ENCODE measurements at regions not wholly inside any gene's neighbourhood (a gene's known extent, or its start where the extent isn't known, plus 50 kb on each side); places are given as distances from the start of the nearest gene placed in this dataset.
"Not testable (repeated sequence)": the region's sequence is repeated elsewhere in the genome, so short reads cannot be mapped to it uniquely, and the experiment has no call there.

DNA sequence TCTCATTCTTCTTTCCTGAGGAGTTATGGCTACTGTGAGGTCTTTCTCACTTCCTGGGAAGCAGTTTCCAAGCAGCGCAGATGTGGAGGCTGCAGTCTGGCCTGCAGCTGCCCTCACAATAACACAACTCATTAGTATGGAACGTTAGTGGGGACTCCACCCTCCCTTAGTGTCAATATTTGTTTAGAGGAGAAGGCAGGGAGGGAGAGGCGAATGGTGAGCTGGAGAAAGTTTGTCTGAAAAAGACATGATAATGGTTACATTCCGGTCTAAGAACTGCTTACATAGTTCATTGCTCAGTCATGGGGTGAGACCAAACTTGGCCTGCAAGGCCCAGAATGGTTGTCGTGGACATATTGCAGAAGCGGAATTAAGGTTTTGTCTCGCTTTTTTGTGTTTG is 170.2 kb downstream of the HS3ST3B1 start:
- no peak for DNase-seq (ENCODE audit: low read depth)

DNA sequence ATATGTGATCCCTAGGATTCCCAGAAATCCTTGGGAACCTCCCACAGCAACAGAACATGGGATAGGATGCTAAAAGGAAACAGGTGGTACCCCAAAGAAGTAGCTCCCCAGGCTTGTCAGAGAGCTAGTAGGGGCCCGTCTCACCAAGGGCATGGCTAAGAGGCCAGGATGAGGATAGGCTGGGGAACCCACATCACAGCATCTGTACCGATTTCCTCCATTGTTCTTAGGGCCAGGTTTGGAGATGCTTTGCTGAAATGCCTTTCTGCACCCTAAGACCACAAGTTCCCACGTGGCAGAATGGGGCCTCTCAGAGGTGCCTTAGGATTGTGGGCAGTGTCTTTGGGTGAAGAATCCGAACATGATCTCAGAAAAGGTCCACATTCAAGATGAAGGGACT is 169.5 kb downstream of the HS3ST3B1 start:
- DNase-seq (ENCODE audit: low read depth), result no peak

DNA sequence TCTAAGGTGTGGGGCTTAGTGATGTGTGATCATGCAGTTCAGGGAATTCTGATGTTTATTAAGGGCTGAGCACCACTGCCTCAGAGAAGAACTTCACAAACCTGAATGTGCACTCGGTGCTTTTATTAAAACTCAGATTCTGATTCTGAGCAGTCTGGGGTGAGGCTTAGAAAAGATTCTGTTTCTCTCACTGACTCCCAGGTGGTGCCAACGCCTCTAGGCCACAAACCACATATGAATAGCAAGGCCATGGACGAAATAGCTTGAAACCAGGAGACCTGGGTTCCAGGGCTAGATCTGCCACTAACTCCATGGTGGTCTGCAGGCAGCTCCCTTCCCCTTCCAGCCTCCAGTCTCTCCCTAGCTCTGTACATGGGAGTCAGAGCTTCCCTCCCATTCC is 169.1 kb downstream of the HS3ST3B1 start:
- DNase-seq (ENCODE audit: low read depth), result no peak

DNA sequence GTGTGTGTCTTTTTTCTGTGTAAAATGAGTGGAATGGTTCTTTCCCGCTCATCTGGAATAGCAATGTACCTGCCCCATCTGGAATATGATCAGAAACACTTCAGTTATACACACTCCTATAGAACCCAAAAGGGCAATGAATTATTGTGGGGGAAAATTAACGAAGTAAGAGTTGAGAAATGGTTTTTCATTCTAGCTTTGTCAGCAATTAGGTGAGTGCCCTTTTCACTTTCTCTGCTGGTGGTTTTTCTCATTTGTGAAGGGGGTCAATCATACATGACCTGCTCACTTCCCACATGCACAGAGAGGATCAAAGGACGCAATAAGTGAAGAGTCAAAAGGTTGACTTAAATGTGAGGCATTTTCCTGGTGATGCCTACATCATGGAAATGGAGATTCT is 168.0 kb downstream of the HS3ST3B1 start:
- DNase-seq (ENCODE audit: low read depth), result no peak

DNA sequence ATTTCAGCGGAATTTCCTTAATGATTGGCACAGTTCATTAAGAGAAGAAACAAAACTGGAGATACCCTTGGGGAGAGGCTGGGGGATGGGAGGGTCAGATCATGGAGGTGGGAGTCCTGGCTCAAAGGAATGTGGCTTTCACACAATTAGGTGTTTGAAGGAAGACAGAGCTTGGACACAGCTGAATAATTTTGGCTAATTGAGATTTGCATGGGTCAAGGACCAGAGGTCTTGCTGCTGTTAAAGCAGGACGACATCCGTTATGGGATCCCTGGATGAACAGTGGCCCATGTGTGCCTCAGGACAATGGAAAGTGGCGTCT is 160.3 kb downstream of the HS3ST3B1 start:
- no peak for DNase-seq (ENCODE audit: low read depth)

DNA sequence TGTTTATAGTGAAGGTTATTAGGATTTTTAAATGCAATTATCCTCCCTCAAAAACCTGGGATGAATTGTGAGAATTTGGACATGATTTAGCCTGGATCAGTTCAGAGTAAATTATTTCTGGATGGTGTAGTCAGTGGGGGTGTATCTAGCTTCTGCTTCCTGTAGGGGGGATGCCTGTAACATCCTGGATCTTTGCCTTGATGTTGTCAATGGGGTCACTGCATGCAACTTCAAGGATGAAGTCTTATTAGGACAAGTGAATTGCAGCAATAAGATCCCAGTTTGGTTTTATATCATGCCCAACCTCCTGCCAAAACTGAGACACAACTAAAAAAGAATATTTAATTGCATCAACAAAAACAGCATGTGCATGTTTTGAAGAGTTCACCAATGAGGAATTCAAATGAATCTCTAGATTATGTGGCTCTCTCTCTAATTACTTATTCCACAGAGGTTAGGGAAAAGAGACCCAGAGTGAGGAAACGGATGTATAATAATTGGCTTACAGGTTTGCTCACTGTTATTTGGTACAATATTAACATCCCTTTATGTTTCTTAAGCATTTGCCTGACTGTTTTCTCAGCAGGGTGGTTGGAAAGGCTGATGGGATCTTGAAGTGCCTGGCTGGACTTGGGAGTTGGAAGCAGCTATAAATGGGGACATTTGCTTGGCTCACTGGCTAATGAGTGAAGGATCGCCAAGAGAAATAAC is 159.8 kb downstream of the HS3ST3B1 start:
- no peak for DNase-seq (ENCODE audit: low read depth)

DNA sequence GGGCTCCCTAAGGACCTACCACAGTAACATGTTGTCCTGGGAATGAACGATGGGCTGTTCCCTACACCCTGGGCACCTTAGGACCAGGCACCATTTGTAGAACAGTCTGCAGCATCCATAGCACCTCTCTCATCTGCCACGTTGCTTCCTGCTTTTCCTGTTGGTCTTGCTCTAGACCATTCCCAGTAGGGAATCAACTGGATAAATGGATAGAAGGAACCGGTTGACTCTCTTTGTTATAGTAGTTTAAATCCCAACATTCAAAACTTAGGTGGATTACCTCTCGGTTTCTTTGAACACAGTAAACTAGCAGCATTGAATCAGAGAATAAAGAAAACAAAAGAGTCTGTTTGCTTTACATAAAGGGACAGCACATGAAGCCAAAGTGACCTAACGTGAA is 159.1 kb downstream of the HS3ST3B1 start:
- no peak for DNase-seq (ENCODE audit: low read depth)

DNA sequence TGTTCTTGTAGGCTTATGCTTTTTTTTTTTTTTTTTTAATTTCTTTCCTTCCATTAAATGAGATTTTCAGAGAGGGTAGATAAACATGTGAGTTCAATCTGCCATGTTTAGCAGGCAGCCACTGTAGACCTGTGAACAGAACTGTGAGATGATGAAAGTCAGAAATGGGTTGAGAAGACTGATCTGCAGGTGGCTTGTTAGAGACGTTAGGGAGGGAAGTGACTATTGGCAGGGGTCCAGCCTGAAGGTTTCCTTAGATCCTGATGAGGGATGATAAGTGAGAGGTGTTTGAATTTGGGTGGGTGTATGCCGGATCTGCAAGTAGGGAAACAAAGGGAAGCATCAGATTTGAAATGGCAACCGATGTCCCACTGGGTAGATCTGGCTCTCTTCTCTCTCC is 157.8 kb downstream of the HS3ST3B1 start:
- no peak for DNase-seq (ENCODE audit: low read depth)

DNA sequence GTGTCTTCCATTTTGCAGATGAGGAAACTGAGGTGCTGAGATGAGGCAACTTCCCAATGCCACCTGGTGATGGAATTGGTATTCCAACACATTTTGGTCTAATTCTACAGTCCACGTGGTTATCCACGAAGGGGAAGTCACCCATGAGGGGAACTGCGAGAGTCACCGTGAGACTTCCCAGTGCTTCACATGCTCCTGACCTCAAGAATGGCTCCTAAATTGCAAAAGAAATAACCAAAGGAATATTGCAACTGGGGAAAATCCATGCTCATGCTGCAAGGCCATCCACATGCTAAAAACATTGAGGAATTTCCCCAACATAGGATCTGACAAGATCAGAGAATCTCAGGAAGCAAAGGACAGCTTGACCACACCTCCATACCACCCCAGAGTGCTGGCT is 153.9 kb downstream of the HS3ST3B1 start:
- DNase-seq (ENCODE audit: low read depth), result no peak

DNA sequence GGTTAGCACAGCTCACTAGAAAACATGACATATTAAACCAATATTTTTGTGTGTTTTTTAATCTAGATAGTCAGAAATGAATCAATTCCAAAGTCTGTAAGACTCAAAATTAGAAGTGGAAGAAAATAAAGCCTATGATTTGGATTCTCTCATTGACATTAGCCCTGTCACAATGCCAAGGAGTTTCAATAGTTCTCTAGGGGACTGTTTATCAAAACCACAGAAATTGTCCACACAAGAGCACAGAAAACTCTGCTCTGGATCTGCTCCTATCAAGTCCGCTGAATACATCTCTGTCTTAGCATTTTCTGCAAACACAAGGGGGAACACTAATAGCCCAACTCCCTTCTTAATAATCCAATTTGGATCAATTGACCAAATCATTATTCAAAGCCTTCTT is 152.0 kb downstream of the HS3ST3B1 start:
- DNase-seq (ENCODE audit: low read depth), result no peak

DNA sequence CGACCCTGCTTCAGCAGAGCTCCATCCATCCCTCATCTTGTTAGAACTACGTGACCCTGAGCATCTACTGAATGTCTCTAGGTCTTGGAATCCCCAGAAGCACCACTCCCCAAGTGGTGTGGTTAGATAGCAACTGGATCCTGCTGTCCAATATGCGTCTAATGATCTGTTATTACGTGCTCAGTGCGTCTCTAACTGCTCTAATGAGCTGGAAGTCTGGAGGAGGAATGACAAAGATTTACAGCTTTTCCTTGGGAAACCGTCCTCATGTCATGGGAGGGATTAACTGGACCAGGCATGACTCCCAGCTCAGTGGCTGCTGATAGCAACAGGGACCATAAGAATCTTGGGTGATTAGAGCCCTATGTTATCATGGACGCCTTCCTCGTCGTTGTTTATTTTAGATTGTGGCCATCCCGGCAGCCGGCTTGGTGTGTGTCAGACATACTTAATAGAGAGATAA is 150.9 kb downstream of the HS3ST3B1 start:
- DNase-seq (ENCODE audit: low read depth), result no peak

DNA sequence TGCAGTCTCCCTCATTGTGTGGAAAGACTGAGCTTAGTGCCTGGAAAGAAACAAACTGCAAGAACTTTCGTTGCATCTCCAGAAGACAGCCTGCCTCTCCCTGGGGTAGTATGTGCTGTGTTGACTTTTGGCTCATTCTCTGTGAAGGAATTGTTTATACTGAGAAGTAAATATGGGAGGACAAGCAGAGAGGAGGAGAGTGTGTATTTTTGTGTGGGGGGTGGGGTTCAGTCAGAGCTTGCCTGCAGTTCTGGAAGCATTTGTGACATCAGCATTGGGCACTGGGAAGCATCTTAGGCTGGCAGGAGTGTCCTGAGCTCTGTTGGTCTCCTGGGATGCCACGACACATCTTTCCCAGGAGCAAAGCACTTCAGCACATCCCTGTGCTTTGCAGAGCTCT is 147.9 kb downstream of the HS3ST3B1 start:
- DNase-seq (ENCODE audit: low read depth), result no peak

DNA sequence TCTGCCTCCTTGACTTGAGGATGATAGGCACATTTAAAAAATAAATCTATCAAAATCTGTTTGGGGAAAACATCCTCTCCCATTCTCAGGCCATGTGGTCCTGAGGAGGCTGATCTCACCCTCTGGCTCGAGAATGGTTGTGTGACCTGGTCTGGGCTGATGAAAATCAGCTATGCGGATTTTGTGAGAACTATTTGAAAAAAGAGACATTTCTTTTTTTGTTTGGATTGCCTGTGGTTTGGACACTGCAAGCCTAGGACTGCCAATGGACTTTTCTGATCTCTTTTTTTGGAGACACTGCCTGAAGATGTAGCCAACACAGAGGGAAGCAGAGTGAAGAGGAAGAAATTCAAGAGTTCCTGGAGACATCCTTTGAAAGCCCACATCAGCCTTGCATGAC is 145.9 kb downstream of the HS3ST3B1 start:
- no peak for DNase-seq (ENCODE audit: low read depth)

DNA sequence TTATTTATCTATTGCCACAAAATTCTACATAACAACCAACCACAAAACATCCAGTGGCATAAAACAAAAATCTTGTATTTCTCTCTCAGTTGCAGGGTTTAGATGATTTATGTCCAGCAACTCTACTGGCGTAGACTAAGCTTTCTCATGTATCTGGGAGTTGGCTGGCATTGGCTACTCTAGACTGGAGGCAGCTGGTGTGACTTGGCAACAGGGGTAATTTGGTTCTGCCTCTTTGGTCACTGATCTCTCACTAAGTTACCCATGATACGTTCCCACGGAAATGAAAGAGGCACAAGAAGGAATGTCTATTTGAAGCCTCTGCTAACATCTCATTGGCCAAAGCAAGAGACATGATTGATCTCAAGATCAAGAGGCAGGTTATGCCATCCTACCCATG is 144.0 kb downstream of the HS3ST3B1 start:
- DNase-seq (ENCODE audit: low read depth), result no peak

DNA sequence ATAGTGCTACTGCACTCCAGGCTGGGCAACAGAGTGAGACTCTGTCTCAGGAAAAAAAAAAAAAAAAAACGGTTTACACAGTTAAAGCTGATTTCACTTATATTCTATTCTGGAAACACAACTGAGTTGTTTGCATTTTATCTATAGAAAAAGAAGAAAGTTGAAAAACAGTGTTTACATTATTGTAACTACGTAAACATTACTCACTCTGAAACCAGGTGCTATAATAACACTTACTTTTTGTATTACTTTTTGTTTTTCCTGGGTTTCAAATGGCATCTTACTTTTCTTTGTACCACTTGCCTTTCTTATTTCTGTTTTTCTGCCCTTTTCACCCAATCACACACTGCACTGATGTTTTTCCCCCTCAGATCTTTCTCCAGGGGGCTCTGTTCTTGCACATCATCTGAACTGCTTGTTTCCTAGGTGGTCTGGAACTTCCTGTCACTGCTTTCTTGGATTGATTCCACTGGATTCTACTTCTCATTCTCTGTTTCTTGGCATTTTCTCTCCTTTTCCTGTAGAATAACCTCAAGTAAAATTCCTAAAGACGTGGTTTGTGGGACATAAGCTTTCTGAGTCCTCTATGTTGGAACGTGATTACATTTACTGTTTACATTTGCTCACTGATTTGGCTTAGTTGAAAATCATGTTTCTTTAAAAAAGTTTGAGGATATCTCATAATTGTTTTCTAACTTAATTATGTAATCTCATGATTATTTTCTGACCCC is 142.1 kb downstream of the HS3ST3B1 start:
- no peak for DNase-seq (ENCODE audit: low read depth)

DNA sequence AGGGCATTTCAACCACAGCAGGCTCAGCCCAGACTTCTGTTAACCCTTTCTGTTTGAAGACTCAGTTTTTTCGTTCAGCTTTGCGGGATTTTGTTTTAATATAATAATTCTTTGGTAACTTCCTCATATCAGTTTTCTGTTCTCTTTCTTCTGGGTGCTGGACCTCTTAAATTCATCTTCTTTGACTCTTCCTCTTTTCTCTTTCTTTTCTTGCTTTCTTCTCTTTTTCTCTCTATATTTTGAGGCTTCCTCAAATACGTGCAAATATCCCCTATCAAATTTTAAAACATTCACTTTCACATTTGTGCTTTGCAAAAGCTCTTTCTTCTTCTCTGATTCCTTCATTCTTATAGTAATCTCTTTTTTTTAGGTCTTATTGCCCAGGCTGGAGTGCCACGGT is 136.3 kb downstream of the HS3ST3B1 start:
- no peak for DNase-seq (ENCODE audit: low read depth)

DNA sequence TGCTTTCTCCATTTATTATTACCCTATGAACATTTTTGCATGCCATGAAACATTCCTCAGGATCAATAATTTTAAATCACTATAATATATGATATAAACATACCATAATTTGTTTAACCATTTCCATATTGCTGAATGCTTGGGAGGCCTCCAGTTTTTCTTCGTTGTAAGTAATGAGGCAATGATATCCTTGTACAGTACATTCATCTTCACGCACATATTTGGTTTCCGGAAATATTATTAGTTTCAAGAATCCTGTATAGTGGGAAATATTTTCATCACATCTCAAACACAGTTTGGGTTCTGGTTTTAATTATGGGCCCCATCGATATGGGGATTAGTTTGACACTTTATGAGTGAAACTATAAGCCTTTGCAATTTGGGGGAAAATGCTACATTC is 135.4 kb downstream of the HS3ST3B1 start:
- DNase-seq (ENCODE audit: low read depth), result no peak

DNA sequence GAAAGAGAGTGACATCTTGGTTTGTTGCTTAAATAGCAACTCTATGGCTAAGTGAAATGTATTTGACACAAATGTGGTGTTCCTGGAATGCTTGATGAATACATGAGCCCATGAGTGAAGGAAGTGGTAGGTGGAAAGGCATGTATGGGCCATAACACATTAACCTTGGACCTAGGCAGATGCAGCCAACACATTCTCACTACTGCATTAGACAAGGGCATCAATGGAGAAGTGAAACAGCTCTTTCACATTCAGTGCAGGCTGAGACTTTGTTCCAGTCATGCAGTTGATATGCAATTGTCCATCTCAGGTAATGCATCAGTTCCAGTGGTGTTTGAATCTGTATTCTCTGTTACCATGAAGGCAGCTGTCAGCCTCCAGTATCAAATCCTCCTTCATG is 133.6 kb downstream of the HS3ST3B1 start:
- DNase-seq (ENCODE audit: low read depth), result no peak

DNA sequence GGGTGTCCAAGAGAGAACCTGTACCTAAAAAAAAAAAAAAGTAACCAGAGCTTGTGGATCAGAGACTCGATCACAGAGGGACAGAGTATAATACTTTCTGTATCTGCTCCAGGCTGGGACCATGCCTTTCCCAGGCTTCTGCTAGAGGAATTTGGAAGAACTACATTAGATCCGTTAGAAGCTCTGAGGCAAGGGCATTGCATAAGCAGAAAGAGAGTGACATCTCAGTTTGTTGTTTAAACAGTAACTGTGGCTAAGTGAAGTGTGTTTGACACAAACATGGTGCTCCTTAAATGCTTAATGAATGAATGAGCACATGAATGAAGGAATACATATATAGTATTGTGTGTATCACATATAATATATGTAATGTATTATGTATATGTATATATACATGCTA is 131.2 kb downstream of the HS3ST3B1 start:
- DNase-seq (ENCODE audit: low read depth), result no peak

DNA sequence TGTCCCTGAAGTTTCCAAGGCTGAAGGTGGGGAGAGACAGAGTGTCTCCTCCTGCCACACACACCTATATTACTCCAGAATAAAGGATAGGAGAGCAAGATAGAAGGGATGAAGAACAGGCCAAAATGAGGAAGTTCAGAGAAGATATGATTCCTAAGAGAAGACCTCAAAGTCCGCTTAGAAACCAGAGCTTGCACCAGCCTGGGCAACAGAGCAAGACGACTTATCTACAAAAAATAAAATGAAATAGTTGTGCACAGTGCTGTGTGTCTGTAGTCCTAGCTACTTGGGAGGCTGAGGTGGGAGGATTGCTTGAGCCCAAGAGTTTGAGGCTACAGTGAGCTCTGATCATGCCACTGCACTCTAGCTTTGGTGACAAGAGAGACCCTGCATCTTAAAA is 128.2 kb downstream of the HS3ST3B1 start:
- DNase-seq (ENCODE audit: low read depth), result no peak

DNA sequence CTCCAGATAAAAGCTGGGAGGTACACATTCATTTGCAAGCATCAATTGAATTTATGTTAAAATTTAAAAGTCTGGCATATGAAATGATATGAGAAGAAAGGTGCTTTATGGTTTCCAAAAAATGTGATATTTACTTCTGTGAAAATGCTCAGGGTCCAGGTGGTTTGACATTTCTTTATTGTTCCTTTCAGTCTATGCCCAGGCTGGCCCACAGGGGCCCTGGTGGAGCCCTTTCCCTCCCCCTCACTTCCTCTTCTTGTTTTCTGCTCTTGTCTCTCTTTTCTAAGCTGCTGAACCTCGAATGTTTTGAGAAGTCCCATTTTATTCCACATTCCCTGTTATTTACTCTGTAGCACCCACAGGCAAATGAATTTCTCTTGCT is 127.8 kb downstream of the HS3ST3B1 start:
- DNase-seq (ENCODE audit: low read depth), result no peak

DNA sequence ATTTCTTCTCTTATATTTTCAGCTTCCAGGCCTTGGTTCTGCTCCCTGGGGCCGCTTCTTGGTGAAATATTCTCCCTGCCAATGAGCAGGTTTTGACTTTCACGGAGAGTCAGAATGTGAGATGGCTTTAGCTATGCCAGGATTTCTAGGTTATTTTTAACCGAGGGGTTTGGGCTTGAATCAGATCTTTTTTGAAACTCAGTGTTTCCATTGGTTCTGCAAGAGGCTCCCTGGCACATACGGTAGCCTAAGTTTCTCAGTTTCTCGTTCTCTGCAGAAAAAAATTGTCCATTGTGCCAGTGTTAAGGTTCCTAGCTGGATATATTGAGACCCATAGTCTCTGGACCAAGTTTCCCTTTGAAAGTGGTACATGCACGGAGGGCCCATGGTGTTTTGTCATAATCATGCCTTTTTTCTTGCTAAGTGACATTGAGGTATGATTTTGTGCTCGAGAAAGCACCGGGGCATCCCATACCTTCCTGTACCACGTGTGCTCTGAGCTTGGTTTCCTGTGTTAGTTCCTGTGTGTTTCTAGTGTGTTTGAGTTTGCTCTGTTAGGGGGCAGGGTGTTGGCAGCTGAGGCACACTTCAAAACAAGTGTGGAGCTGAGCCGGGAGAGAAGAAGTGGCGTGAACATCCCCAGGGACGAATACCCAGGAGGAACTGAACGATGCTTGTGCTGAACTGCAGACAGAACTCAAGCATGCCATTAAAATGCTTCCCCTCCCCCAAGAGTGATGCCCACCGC is 127.2 kb downstream of the HS3ST3B1 start:
- DNase-seq (ENCODE audit: low read depth), result peak; percentile 12

DNA sequence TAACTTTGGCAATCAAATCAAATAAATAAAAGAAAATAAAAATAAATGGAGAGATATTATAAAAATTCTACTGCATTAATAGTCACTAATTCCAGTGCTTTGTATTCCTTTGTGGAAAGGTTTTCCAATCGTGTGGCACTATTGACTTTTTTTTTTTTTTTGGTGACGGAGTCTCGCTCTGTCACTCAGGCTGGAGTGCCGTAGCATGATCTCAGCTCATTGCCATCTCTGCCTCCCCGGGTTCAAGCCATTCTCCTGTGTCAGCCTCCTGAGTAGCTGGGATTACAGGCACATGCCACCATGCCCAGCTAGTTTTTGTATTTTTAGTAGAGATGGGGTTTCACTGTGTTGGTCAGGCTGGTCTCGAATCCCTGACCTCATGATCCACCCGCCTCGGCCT is 122.3 kb downstream of the HS3ST3B1 start:
- not testable (repeated sequence) for DNase-seq (ENCODE audit: low read depth)
